HG03439 (cell line): ENCODE measurements at regions not wholly inside any gene's neighbourhood (a gene's known extent, or its start where the extent isn't known, plus 50 kb on each side); places are given as distances from the start of the nearest gene placed in this dataset.

ENCODE experiments used
- ATAC-seq: cut with Tn5 transposase; IDR thresholded peaks from one replicate; pipeline ENCODE4 v1.9.1; 2021; ENCODE audit warnings: mild to moderate bottlenecking, moderate library complexity; ENCODE audit not compliant: unreplicated experiment

DNA sequence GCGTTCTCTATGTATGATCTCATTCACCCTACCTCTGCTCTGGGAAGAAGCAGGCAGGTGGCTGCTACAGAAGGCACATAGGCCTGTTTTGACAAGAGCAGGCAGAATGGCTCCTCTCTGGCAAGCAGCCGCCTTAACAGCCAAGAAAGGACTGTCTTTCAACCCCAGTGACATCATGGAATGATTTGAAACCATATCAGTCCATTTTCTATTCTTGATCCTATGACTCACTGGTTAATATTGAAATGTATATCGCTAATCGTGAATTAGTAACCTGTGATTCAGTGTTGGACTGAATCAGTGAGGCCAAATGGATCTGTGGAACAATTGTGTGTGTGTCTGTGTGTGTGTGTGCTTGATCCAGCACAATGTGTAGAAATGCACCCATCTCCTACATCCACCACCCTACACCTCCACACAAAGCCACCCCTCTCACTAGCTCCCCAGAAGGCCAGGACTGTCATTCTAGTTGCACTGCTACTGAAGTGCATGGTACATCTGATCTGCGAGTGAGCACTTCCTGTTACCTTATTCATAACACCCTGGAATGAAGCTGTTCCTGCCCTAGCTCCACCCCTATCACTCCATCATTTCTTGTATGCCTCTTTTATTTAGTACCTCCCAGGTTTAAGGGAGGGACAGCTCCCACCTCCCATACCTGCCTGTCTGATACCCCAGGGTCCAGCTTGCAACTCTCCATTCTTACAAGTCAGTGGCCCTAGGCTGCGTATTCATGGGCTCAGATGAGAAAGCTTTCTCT lies 460.0 kb downstream of the FOXO1 start:
- no peak for ATAC-seq

DNA sequence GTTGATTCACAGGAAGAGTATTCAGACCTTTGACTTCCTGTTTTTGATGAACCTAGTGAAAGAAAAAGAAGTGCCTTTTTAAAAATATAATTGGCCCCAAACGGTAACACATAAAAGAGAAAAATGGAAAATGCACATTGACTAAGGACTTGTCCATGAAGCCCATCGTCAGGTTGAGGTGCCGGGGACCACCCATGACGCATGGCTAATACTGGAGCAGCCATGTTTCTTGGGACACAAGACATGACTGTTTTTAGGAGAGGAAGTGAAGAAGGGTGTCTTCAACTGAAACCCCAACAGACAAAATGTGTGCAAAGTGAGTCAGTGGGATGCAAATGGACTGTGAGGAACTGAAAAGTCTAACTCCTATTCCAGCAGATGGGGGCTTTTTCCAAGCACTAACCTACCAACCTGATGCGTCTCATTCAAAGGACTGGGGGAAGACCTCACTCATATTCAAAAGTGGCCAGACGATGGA lies 459.4 kb downstream of the FOXO1 start:
- ATAC-seq = no peak

- no peak for ATAC-seq
These were observed 457.9 kb downstream of the FOXO1 start for GRCh38 chr13:40208517-40208916.

DNA sequence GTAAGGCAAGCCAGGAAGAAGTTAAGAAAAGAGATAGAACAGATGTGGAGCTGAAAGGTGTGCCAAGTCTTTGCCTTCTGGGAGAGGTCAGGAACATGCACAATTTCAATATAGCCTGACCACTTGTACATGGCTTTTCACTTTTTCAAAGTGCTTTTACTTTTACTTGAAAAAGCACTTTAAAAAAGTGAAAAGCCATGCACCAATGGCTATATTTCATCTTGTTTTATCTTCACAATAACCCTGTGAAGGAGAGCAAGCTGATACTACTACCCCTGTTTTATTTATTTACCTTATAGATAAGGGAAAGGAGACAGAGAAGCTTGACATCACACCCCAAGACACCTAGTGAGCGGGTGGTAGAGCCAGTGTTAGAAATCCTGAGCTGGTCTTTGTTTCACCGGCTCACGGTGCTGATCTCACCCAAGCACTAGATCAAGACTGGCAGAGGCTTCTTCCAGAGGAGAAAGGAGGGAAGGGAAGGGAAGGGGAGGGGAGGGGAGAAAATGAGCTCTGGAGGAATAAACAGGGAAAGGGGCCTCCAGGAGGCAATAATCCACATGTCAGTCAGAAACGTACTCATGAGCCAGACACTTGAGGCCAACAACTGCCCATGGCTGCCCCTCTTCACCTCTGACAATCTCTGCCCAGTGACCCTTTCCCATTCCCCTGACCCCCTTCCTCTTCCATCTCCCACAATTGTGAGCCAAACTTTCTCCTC lies 455.4 kb downstream of the FOXO1 start:
- ATAC-seq = no peak

DNA sequence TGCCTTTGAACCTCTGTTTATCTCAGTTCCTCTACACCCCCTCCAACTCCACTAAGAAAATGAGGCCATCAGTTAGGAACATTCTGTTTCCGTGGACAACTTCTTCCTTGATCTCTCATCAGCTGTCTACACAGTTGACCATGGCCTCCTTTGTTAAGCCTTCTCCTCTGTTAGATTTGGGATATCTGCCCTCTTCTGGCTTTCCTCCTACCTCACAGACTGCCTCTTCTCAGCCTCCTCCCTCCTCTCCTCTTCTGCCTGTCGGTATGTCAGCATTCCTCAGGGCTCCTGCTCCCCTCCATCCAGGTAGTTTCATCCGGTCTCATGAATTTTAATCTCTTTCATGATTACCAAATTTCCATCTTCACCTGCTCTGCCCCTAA lies 454.9 kb downstream of the FOXO1 start:
- ATAC-seq = no peak

GRCh38 chr13:40213779-40214178 lies 452.7 kb downstream of the FOXO1 start:
- ATAC-seq = no peak

GRCh38 chr13:40215311-40215710 lies 451.1 kb downstream of the FOXO1 start:
- ATAC-seq = no peak

DNA sequence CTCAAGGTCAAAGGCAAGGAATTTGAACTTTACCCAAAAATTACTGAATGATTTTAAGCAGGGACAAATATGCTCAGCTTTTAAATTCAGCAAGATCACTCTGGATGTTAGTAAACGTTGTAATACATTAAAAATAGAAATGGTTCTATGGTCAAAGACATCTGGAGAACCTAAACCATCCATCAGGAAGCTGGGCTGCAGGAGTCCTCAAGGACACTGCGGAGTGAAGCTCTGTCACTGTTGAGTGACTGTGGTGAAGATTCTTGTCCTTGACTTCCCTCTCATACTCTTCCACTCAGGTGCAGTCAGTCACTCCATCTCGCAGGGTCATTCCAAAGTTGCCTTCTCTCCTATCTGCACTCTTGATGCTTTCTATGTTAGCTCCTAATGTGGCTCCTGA lies 450.7 kb downstream of the FOXO1 start:
- no peak for ATAC-seq

- no peak for ATAC-seq
These were observed 448.8 kb downstream of the FOXO1 start for GRCh38 chr13:40217675-40218074.

- ATAC-seq = no peak
These were observed 446.0 kb downstream of the FOXO1 start for GRCh38 chr13:40220299-40220935.

DNA sequence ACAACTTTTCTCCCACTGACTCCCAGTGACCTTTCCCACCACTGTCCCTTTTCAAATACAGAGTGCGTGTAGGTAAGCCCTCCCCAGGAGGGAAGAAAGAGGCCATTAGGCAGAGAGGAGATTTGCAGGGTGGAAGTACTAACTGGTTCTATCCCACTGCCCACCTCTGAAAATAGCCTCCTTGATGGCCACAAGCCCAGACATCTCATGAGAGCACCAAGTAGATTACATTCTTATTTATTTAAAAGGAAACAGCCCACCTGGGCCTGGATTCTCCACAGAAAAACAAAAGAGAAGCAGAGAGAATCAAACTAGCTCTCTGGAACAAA lies 445.3 kb downstream of the FOXO1 start:
- no peak for ATAC-seq

GRCh38 chr13:40221460-40222201 lies 444.8 kb downstream of the FOXO1 start:
- ATAC-seq = no peak

- ATAC-seq = no peak
These were observed 442.9 kb downstream of the FOXO1 start for GRCh38 chr13:40223585-40223984.

DNA sequence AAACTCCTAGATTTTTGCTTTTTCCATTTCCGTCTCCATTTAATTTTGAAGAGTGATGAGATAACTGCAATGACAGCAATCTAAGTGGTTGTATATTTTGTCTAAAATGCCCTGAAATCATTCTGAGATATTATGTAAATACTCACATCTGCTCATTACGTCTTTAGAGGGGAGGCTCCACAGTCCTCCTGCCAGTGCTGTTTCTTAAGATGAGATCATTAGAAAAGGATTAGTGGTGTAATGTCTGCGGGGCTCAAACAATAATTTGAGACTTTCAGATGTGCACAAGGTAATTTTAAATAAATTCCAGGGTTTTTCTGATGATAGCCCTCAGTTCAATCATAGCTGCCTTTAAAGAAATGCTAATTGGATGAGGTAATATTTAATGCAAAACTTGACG lies 437.9 kb downstream of the FOXO1 start:
- no peak for ATAC-seq

DNA sequence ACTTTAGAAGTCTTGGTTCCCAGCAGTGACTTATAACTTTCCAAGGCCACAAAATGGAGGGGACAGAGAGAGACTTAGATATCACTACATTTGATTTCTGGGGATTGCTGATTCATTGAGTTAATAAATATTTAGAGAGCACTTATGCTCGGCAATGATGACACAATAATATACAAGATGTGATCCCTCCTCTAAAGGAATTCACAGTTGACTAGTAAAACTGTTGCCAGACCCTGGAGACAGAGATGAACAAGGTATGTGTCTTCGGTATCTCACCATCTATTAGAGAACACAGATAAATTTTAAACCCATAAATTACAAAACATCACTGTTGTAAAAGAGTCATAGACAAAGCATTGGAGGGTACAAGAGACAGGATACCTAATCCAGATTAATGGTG lies 437.5 kb downstream of the FOXO1 start:
- ATAC-seq = no peak

GRCh38 chr13:40230833-40231266 lies 435.6 kb downstream of the FOXO1 start:
- no peak for ATAC-seq

DNA sequence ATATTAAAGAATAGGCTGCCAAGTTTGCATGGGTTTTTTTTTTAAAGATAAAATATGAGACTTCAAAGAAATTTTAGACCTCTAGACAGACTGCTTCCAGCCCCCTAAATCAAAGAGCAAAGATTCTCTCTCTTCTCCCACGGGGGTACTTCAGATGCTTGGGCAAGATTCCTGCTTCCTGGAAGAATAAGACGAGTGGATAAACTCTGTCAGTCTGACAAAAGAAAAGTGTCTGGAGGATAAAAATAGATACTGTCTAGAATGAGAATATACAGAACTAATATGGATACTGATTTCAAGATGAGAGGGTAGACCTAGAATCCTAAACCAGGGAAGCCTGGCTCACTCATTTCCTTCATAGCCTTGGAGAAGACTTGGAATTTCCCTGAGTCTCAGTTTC lies 435.1 kb downstream of the FOXO1 start:
- ATAC-seq = no peak

GRCh38 chr13:40231751-40232150 lies 434.7 kb downstream of the FOXO1 start:
- no peak for ATAC-seq

GRCh38 chr13:40232311-40233040 lies 434.0 kb downstream of the FOXO1 start:
- ATAC-seq = no peak

DNA sequence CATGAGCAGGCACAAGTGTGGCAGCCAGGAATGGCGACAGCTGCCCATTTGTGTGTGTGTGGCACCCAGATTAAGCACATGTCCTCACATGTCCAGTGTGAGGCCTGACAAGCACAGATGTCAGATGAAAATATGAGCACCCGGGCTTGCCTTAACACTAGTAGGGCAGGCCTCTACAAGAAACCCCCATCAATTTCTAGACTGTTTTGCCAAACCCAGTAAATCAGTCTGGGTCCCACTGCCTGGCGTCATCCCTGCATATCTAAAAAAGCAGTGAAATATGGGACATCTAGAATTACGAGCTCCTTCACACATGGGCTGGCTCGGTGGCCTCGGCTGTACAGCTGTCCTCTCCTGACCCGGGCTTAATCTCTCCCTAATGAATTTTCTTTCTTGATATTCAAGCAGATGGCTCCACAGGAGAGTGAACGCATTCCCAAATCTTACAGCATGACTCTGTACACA lies 432.7 kb downstream of the FOXO1 start:
- ATAC-seq = no peak
